MM.1S (cell line): ENCODE measurements at regions not wholly inside any gene's neighbourhood (a gene's known extent, or its start where the extent isn't known, plus 50 kb on each side); places are given as distances from the start of the nearest gene placed in this dataset.

Experiments
- DNase-seq: peaks from one replicate; pipeline ENCODE4 v3.0.0-alpha.2; 2015
- H2AFZ ChIP-seq: fragments of 300-600 bp; sonication (generic); 2 replicates; pipeline ENCODE4 v1.6.0; 2016; ENCODE audit warnings: antibody characterized with exemption, low read length
- H3F3A ChIP-seq: fragments of 300-600 bp; sonication (generic); 2 replicates; pipeline ENCODE4 v1.6.1; 2016; ENCODE audit warnings: mild to moderate bottlenecking, antibody characterized with exemption, low read length, moderate library complexity, mixed read lengths; ENCODE audit not compliant: insufficient read depth
- H3K27ac ChIP-seq: fragments of 300-600 bp; sonication (generic); 2 replicates; pipeline ENCODE4 v1.5.1; 2016; ENCODE audit warnings: mild to moderate bottlenecking, low read length
- H3K27me3 ChIP-seq: fragments of 300-600 bp; sonication (generic); replicated peaks from 2 replicates; pipeline ENCODE4 v1.6.0; 2016; ENCODE audit warnings: low read length; ENCODE audit not compliant: insufficient read depth
- H3K36me3 ChIP-seq: fragments of 300-600 bp; sonication (generic); replicated peaks from 2 replicates; pipeline ENCODE4 v1.6.1; 2016; ENCODE audit warnings: mild to moderate bottlenecking, low read length, mixed read lengths; ENCODE audit not compliant: insufficient read depth
- H3K4me1 ChIP-seq: fragments of 300-600 bp; sonication (generic); 2 replicates; pipeline ENCODE4 v1.6.1; 2016; ENCODE audit warnings: low read length, mixed read lengths
- H3K4me2 ChIP-seq: fragments of 300-600 bp; sonication (generic); 2 replicates; pipeline ENCODE4 v1.6.0; 2016; ENCODE audit warnings: low read depth, low read length
- H3K4me3 ChIP-seq: fragments of 300-600 bp; sonication (generic); 2 replicates; pipeline ENCODE4 v1.5.1; 2016; ENCODE audit warnings: low read length, mixed read lengths
- H3K79me2 ChIP-seq: fragments of 300-600 bp; sonication (generic); 2 replicates; pipeline ENCODE4 v1.6.1; 2016; ENCODE audit warnings: mixed run types, low read length, mixed read lengths
- H3K9ac ChIP-seq: fragments of 300-600 bp; sonication (generic); 2 replicates; pipeline ENCODE4 v1.6.1; 2016; ENCODE audit warnings: low read length, mixed read lengths
- H3K9me2 ChIP-seq: fragments of 300-600 bp; sonication (generic); replicated peaks from 2 replicates; pipeline ENCODE4 v1.6.1; 2016; ENCODE audit warnings: mild to moderate bottlenecking, low read length, mixed read lengths; ENCODE audit not compliant: insufficient read depth
- H3K9me3 ChIP-seq: fragments of 300-600 bp; sonication (generic); replicated peaks from 2 replicates; pipeline ENCODE4 v1.6.1; 2016; ENCODE audit warnings: mild to moderate bottlenecking, low read length, mixed read lengths; ENCODE audit not compliant: insufficient read depth
- H4K20me1 ChIP-seq: fragments of 300-600 bp; sonication (generic); 2 replicates; pipeline ENCODE4 v1.6.1; 2016; ENCODE audit warnings: mild to moderate bottlenecking, low read length, moderate library complexity, mixed read lengths; ENCODE audit not compliant: insufficient read depth
- EZH2 ChIP-seq: fragments of 300-600 bp; sonication (generic); optimal IDR thresholded peaks from 2 replicates; pipeline ENCODE3; 2017; ENCODE audit warnings: low read depth, mild to moderate bottlenecking, antibody characterized with exemption, low read length, mixed read lengths
- EZH2phosphoT487 ChIP-seq: fragments of 300-600 bp; sonication (generic); IDR thresholded peaks from 2 replicates; pipeline ENCODE4 v1.6.1; 2018; ENCODE audit warnings: antibody characterized with exemption, low read length
- TF ChIP-seq, protein P1 (sequence below): fragments of 300-600 bp; sonication (generic); IDR thresholded peaks from 2 replicates; pipeline ENCODE4 v1.5.1; 2016; ENCODE audit warnings: antibody characterized with exemption, low read length, mixed read lengths

DNA sequence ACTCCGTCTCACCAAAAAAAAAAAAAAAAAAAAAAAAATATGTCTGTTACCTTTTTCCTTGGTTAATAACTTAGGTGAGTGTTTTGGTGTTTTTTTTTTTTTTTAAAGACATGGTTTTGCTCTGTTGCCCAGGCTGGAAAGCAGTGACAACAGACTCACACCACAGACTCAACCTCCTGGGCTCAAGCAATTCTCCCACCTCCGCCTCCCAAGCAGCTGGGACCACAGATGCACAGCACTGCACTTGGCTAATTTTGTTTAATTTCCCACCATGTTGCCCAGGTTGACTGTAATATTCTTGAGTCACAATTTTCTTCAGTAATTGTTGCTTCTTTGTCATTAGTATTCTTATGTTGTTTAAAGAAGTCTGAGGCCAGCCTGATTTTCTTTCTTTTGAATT lies 149.2 kb upstream of the SYT6 start:
- Histone ChIP-seq H3K4me1 (no peaks in the 10 kb centered on the region), H4K20me1 (no peaks in the 10 kb centered on the region), H2AFZ (no peak overlapping the region), H3K9ac (no peak overlapping the region), H3K79me2 (no peaks in the 10 kb centered on the region), H3K4me2 (no peak overlapping the region), H3K27me3 (no peaks in the 10 kb centered on the region), H3K27ac (no peak overlapping the region), H3K9me3 (no peaks in the 10 kb centered on the region), H3K4me3 (no peak overlapping the region), H3K9me2 (no peaks in the 10 kb centered on the region), H3F3A (no peaks in the 10 kb centered on the region), H3K36me3 (no peaks in the 10 kb centered on the region)
- TF ChIP-seq EZH2phosphoT487 (no peak), EZH2 (no peak)
- TF ChIP-seq, protein P1, sequence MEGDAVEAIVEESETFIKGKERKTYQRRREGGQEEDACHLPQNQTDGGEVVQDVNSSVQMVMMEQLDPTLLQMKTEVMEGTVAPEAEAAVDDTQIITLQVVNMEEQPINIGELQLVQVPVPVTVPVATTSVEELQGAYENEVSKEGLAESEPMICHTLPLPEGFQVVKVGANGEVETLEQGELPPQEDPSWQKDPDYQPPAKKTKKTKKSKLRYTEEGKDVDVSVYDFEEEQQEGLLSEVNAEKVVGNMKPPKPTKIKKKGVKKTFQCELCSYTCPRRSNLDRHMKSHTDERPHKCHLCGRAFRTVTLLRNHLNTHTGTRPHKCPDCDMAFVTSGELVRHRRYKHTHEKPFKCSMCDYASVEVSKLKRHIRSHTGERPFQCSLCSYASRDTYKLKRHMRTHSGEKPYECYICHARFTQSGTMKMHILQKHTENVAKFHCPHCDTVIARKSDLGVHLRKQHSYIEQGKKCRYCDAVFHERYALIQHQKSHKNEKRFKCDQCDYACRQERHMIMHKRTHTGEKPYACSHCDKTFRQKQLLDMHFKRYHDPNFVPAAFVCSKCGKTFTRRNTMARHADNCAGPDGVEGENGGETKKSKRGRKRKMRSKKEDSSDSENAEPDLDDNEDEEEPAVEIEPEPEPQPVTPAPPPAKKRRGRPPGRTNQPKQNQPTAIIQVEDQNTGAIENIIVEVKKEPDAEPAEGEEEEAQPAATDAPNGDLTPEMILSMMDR = no peak
- no peak for DNase-seq

DNA sequence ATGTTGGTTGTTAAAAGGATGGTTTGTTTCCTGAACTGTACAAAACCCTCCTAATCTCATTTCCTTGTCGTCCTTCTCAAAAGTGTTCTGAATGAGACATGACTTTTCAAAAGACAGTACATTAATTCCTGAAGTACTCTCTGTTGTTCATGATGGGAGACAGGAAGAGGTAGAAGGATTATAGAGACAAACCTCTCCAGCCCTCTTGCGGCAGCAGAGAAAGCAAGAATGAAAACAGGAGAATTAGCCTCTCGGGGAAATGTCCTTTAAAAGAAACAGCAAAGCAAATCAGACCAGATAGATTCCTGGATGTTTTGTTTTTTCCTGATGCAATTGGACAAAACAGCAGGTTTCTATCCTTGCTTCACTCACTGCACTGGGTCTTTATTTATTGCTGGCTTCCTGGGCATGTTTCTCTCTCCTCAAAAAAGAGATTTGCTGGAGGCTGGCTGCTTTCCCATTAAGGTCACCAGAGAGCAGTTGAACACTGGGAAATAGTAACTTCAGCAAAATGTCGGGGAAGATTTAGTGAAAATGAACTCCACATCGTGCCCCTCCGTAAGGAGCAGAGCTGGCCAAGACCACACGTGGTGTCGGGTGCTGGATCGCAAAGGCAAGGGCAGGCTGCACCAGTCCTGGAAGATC lies 145.8 kb upstream of the SYT6 start:
- Histone ChIP-seq H3K4me1 (no peaks in the 10 kb centered on the region), H3K9me3 (no peaks in the 10 kb centered on the region), H3K9ac (no peak overlapping the region), H3K36me3 (no peaks in the 10 kb centered on the region), H3K9me2 (no peaks in the 10 kb centered on the region), H2AFZ (no peak overlapping the region), H3K4me3 (no peak overlapping the region), H3K79me2 (no peaks in the 10 kb centered on the region), H3K27me3 (no peaks in the 10 kb centered on the region), H3K27ac (no peak overlapping the region), H4K20me1 (no peaks in the 10 kb centered on the region), H3F3A (no peaks in the 10 kb centered on the region), H3K4me2 (no peak overlapping the region)
- TF ChIP-seq EZH2 (no peak), EZH2phosphoT487 (no peak)
- TF ChIP-seq, protein P1 = no peak
- no peak for DNase-seq

DNA sequence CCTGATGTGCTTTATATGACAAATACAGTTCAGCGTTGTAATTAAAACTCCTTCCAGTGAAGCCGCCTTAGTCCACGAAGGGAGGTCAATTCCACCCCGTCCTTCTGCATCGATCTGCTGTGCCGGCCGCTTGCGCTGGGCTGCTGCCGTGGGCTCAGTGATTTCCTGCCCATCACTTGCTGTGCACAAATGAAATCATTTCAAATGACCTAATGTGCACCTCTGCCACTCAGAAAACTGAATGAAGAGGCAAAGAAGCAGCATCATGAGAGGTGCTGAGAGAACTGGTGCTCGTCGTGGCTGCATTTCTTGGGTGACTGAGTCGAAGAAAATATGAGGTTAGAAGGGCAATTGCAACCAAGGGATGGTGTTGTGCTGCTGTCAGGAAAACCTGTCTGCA lies 144.3 kb upstream of the SYT6 start:
- Histone ChIP-seq H3K36me3 (no peaks in the 10 kb centered on the region), H4K20me1 (no peaks in the 10 kb centered on the region), H3F3A (no peaks in the 10 kb centered on the region), H3K4me2 (no peak overlapping the region), H3K4me3 (no peak overlapping the region), H3K27ac (no peak overlapping the region), H3K27me3 (no peaks in the 10 kb centered on the region), H3K4me1 (no peaks in the 10 kb centered on the region), H3K79me2 (no peaks in the 10 kb centered on the region), H2AFZ (no peak overlapping the region), H3K9me3 (no peaks in the 10 kb centered on the region), H3K9ac (no peak overlapping the region), H3K9me2 (no peaks in the 10 kb centered on the region)
- TF ChIP-seq EZH2phosphoT487 (no peak), EZH2 (no peak)
- TF ChIP-seq, protein P1 = no peak
- DNase-seq = no peak
